Spinal cord (tissue), 9 donors: ENCODE measurements at regions not wholly inside any gene's neighbourhood (a gene's known extent, or its start where the extent isn't known, plus 50 kb on each side); places are given as distances from the start of the nearest gene placed in this dataset.
"Not testable (repeated sequence)": the region's sequence is repeated elsewhere in the genome, so short reads cannot be mapped to it uniquely, and the experiment has no call there.

ENCODE experiments used
- DNase-seq, 6 donors: peaks; one replicate each; pipeline versions ENCODE4 v3.0.0 to v3.0.0-alpha.2; 2013 to 2015; ENCODE audit warnings: low spot score in 6 of 6, low read depth in 4 of 6
- H3K27ac ChIP-seq: one replicate; pipeline ENCODE4 v1.5.1; 2013; ENCODE audit warnings: low read depth, low read length, control low read depth
- H3K27me3 ChIP-seq: one replicate; pipeline ENCODE4 v1.6.1; 2013; ENCODE audit warnings: low read length; ENCODE audit not compliant: control insufficient read depth, insufficient read depth
- H3K36me3 ChIP-seq: one replicate; pipeline ENCODE4 v1.6.1; 2013; ENCODE audit warnings: low read length; ENCODE audit not compliant: control insufficient read depth, insufficient read depth
- H3K4me1 ChIP-seq: one replicate; pipeline ENCODE4 v1.6.1; 2013; ENCODE audit warnings: low read length; ENCODE audit not compliant: control insufficient read depth, insufficient read depth
- H3K4me3 ChIP-seq: one replicate; pipeline ENCODE4 v1.5.1; 2013; ENCODE audit warnings: low read depth, low read length, control low read depth
- H3K9me3 ChIP-seq: one replicate; pipeline ENCODE4 v1.6.1; 2013; ENCODE audit warnings: low read length; ENCODE audit not compliant: control insufficient read depth, insufficient read depth
- whole genome bisulfite sequencing: methylation state at CpG from one replicate; pipeline ENCODE4 v1.1.5; 2013; ENCODE audit warnings: missing lambda C conversion rate; ENCODE audit not compliant: insufficient coverage; 5-methylcytosine and 5-hydroxymethylcytosine counted together
- donor health status: healthy.

GRCh38 chr18:52136532-52136931 is 203.5 kb upstream of the DCC start:
- Histone ChIP-seq H3K9me3 (peaks cover 1% of the 10 kb centered on the region), H3K4me1 (no peaks in the 10 kb centered on the region), H3K36me3 (no peaks in the 10 kb centered on the region), H3K27me3 (no peaks in the 10 kb centered on the region), H3K27ac (no peak overlapping the region), H3K4me3 (no peak overlapping the region)
- no peak for DNase-seq

DNA sequence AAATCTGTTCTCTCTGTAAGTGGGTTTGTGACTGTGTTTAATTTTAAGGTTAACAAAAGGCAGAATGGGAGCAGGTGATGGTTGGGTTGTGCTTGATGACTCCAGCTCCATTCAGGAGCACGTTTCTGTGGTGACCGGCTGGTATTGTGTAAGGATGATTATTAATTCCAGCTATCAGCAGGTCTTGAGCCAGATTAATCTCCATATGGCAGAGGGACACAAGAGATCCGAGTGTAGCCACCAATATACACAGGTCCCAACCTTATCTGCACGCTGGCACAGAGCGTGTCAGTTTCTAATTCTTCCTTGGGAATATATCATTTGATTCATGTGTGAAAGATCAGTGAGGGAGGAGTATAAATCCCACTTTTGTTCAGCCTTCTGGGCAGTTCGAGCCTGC is 199.0 kb upstream of the DCC start:
- H3K36me3 ChIP-seq, result no peaks in the 10 kb centered on the region
- no peak overlapping the region for H3K27ac ChIP-seq
- H3K4me3 ChIP-seq, result no peak overlapping the region
- DNase-seq, result peak in 1 of 6 donors; percentile 34
- H3K27me3 ChIP-seq, result no peaks in the 10 kb centered on the region
- no peaks in the 10 kb centered on the region for H3K4me1 ChIP-seq
- WGBS, result 0% methylated on average over 1 of the region's 6 CpGs
- peaks cover 1% of the 10 kb centered on the region for H3K9me3 ChIP-seq

- WGBS, result 100% methylated on average over 1 of the region's 2 CpGs
- Histone ChIP-seq H3K27ac (no peak overlapping the region), H3K27me3 (no peaks in the 10 kb centered on the region), H3K36me3 (no peaks in the 10 kb centered on the region), H3K4me3 (no peak overlapping the region), H3K4me1 (no peaks in the 10 kb centered on the region), H3K9me3 (peaks cover 4% of the 10 kb centered on the region)
- DNase-seq, result no peak
Observed at GRCh38 chr18:52150050-52150449, 189.9 kb upstream of the DCC start.

DNA sequence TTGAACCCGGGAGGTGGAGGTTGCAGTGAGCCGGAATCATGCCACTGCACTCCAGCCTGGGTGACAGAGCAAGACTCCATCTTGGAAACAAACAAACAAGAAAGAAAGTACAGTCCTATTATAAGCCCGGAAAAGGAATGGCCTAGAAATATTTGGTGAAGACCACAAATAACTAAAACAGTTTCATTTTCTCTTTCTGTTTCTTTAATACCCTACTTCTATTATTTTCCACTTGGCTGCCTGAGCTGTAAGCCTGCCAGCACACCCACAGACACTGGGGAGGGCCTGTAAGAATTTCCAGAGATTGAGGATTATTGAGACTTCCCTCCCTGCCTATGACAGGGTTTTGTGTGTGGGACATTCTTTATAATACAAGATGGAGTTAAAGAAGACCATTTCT is 188.0 kb upstream of the DCC start:
- no peaks in the 10 kb centered on the region for H3K4me1 ChIP-seq
- peaks cover 2% of the 10 kb centered on the region for H3K9me3 ChIP-seq
- H3K27ac ChIP-seq, result no peak overlapping the region
- no peaks in the 10 kb centered on the region for H3K36me3 ChIP-seq
- no peak for DNase-seq
- H3K27me3 ChIP-seq, result no peaks in the 10 kb centered on the region
- whole genome bisulfite sequencing, result no CpG with 5 or more reads among the region's 3 CpGs
- no peak overlapping the region for H3K4me3 ChIP-seq

DNA sequence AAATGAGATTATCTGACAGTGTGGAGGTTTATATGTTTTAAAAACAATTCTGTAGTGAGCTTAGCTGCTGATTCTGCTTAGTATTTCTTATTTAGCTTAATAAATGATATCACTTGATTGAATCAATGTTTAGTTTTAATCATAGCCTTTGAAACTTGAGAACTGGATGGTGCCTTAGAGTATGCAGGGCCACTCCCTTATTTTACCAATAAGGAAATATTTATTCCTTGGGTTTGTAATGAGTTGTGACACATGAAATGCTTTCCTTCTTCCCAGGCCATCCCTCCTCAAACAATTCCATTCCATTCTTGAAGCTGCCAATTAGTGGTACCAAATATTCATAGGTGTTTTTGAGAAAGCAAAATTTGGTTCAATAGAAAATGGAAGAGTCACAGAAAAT is 183.8 kb upstream of the DCC start:
- H3K27me3 ChIP-seq, result no peaks in the 10 kb centered on the region
- no peak overlapping the region for H3K4me3 ChIP-seq
- no peaks in the 10 kb centered on the region for H3K4me1 ChIP-seq
- H3K36me3 ChIP-seq, result no peaks in the 10 kb centered on the region
- no peak for DNase-seq
- no peaks in the 10 kb centered on the region for H3K9me3 ChIP-seq
- no peak overlapping the region for H3K27ac ChIP-seq

DNA sequence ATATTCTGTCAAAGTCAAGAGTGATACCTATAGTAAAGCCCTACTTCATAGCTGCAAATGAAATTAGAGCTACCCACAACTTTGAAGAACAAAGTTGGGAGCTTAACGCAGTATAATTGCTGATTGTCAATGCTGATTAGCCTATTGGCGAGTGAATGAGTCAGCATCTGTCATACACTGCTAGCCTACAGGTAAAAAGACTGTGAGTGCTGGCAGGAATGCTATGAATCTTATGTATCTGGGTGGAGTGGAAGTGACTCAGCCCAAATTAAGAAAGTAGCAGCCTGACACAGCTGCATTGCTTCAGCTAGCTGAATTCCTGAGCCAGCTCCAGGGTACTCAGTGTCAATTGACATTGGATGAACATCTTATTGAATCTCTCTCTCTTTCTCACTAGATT is 179.4 kb upstream of the DCC start:
- 100% methylated on average over 2 of the region's 2 CpGs for WGBS
- Histone ChIP-seq H3K36me3 (no peaks in the 10 kb centered on the region), H3K9me3 (no peaks in the 10 kb centered on the region), H3K4me3 (no peak overlapping the region), H3K27me3 (no peaks in the 10 kb centered on the region), H3K4me1 (no peaks in the 10 kb centered on the region), H3K27ac (no peak overlapping the region)
- no peak for DNase-seq

DNA sequence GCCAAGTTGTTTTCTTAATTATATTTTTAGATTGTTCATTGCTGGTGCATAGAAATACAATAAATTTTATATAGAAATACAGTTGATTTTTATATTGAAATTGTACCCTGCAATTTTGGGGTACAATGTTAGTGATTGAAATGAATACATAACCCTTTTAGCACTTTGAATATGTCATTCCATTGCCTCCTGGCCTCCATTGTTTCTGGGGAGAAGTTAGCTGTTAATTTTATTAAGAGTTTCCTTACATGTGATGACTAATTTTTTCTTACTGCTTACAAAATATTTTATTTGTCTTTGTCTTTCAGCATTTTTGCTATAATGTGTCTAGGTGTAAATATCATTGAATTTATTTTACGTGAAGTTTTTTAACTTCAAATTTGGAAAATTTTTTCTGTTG is 176.5 kb upstream of the DCC start:
- DNase-seq, result no peak
- WGBS, result no CpG with 5 or more reads among the region's 1 CpG

GRCh38 chr18:52168131-52168530 is 171.9 kb upstream of the DCC start:
- DNase-seq, H3K4me1 ChIP-seq, H3K4me3 ChIP-seq, H3K27me3 ChIP-seq, H3K9me3 ChIP-seq, H3K36me3 ChIP-seq, H3K27ac ChIP-seq: not testable (repeated sequence)
- 100% methylated on average over 1 of the region's 3 CpGs for WGBS

More for the DNA sequence above, 176.5 kb upstream of the DCC start:
- Histone ChIP-seq H3K36me3 (no peaks in the 10 kb centered on the region), H3K27ac (no peak overlapping the region), H3K4me3 (no peak overlapping the region), H3K4me1 (no peaks in the 10 kb centered on the region), H3K9me3 (no peaks in the 10 kb centered on the region), H3K27me3 (no peaks in the 10 kb centered on the region)

GRCh38 chr18:52174220-52174619 is 165.8 kb upstream of the DCC start:
- no peak for DNase-seq
- no CpG with 5 or more reads among the region's 1 CpG for WGBS
- H3K27me3 ChIP-seq, result no peaks in the 10 kb centered on the region

DNA sequence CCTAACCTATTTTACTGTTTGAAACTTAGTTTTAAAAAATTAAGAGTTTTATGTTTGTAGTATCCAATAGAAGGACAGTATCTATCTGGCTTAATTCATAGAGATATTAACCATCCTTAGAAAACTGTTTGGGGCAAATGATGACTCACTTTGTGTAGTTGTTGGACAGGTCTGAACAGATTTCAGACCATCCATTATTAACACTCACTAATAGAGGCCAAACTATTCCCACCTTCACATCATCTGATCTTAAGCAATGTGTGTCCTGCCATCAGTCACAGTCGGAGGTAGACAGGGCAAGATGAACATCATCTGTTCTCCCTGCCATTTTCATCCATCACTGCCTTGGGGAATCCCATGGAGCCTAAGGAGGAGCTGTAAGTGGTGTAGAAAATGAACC is 164.6 kb upstream of the DCC start:
- H3K27ac ChIP-seq, result no peak overlapping the region
- no peaks in the 10 kb centered on the region for H3K36me3 ChIP-seq
- no peak for DNase-seq
- WGBS, result no CpG with 5 or more reads among the region's 1 CpG
- no peak overlapping the region for H3K4me3 ChIP-seq
- H3K9me3 ChIP-seq, result no peaks in the 10 kb centered on the region
- H3K4me1 ChIP-seq, result no peaks in the 10 kb centered on the region
- H3K27me3 ChIP-seq, result no peaks in the 10 kb centered on the region

More at GRCh38 chr18:52174220-52174619, 165.8 kb upstream of the DCC start:
- no peak overlapping the region for H3K27ac ChIP-seq
- no peaks in the 10 kb centered on the region for H3K36me3 ChIP-seq
- H3K4me1 ChIP-seq, result no peaks in the 10 kb centered on the region
- no peak overlapping the region for H3K4me3 ChIP-seq
- no peaks in the 10 kb centered on the region for H3K9me3 ChIP-seq
